Tibial nerve (tissue), 4 donors: ENCODE measurements at regions not wholly inside any gene's neighbourhood (a gene's known extent, or its start where the extent isn't known, plus 50 kb on each side); places are given as distances from the start of the nearest gene placed in this dataset.

ENCODE experiments used
- DNase-seq, 2 donors: peaks; one replicate each; pipeline ENCODE4 v3.0.0-alpha.2; 2019; ENCODE audit warnings: low spot score in 2 of 2
- H3K27ac ChIP-seq, 4 donors: fragments of 200-600 bp; sonication (generic) in 3 of 4; one replicate each; pipeline ENCODE4 v1.5.1; 2017 to 2019; ENCODE audit warnings: mild to moderate bottlenecking in 1 of 4
- H3K27me3 ChIP-seq, 2 donors: fragments of 200-600 bp; sonication (generic) in 1 of 2; one replicate each; pipeline versions ENCODE4 v1.5.1 to v1.6.0; 2017 to 2019
- H3K36me3 ChIP-seq, 3 donors: fragments of 200-600 bp; sonication (generic); one replicate each; pipeline ENCODE4 v1.5.1; 2018 to 2019
- H3K4me1 ChIP-seq, 4 donors: fragments of 200-600 bp; sonication (generic) in 3 of 4; one replicate each; pipeline ENCODE4 v1.5.1; 2017 to 2019
- H3K4me3 ChIP-seq, 4 donors: fragments of 200-600 bp; sonication (generic) in 3 of 4; one replicate each; pipeline ENCODE4 v1.5.1; 2017 to 2019; ENCODE audit warnings: mild to moderate bottlenecking in 1 of 4, moderate library complexity in 1 of 4
- H3K9me3 ChIP-seq, 4 donors: fragments of 200-600 bp; sonication (generic) in 3 of 4; one replicate each; pipeline ENCODE4 v1.5.1; 2017 to 2019
- EP300 ChIP-seq, 2 donors: sonication (generic); formaldehyde crosslinking; IDR thresholded peaks; one replicate each; pipeline ENCODE4 v1.6.1; 2017; ENCODE audit warnings: antibody characterized with exemption in 2 of 2, mild to moderate bottlenecking in 1 of 2
- POLR2A ChIP-seq, 2 donors: fragments of 450-650 bp; IDR thresholded peaks; one replicate each; pipeline ENCODE4 v1.6.1; 2017; ENCODE audit warnings: antibody characterized with exemption in 2 of 2, mild to moderate bottlenecking in 2 of 2, moderate library complexity in 2 of 2
- WGBS, 2 donors: methylation state at CpG; one replicate each; pipeline ENCODE4 v1.1.5; 2018; 5-methylcytosine and 5-hydroxymethylcytosine counted together
- TF ChIP-seq, protein P1 (sequence below), 5 experiments: fragments of 200-600 bp in 3 of 5; fragments of 450-650 bp in 2 of 5; sonication (generic) in 3 of 5; IDR thresholded peaks; one replicate each; pipeline ENCODE4 v1.5.1; 2016 to 2019; ENCODE audit warnings: antibody characterized with exemption in 5 of 5, mild to moderate bottlenecking in 3 of 5, moderate library complexity in 2 of 5

DNA sequence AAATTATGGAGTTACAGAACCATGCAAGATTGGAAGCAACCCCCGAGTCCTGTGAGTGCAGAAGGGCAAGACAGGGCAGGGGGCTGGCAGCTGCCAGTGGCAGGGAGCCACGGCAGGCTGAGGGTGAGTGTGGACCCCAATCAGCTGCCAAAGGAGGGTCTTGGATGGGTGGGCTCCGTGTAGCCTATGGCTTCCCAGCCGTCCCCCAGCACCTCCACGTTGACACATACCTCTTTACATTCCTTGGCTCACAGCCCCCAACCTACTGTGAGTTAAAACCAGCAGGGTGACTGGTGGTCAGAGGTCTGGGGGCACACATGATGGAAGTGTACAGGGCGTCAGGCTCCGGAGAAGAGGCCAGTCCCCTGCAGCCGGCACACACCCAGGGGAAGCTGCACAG, 60.9 kb upstream of the SALL3 start:
- Histone ChIP-seq H3K27ac (no peak overlapping the region), H3K9me3 (peaks cover 0 to 14% (median 0%) of the 10 kb centered on the region in 4 donors), H3K4me1 (no peaks in the 10 kb centered on the region), H3K27me3 (no peaks in the 10 kb centered on the region), H3K36me3 (no peaks in the 10 kb centered on the region), H3K4me3 (no peak overlapping the region)
- DNase-seq: no peak
- no peak for TF ChIP-seq EP300 (IDR thresholded peaks at IDR 0.05)
- WGBS, 2 donors: 65 to 72% methylated on average over 8 of the region's 8 CpGs

DNA sequence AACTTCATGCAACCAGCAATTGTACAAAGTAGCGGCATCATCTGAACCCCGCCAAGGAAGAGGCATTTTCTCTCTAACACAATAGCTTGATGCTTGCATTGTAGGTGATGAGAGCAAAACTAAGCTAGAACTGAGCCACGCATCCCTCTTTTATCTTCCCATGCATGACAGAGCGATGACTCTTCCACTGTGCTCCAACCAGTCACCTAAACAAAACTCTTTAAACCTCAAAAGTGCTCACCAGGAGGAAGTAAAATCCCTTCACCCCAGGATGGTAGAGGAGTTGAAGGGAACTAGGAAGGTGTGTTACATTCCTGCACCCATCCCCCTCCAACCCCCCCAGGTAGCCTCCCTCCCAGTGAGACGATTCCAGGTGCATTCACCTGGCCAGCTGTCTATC, 59.7 kb upstream of the SALL3 start:
- 83 to 86% methylated on average over 5 of the region's 5 CpGs for WGBS, 2 donors
- Histone ChIP-seq H3K27ac (no peak overlapping the region), H3K36me3 (no peaks in the 10 kb centered on the region), H3K9me3 (peaks cover 0 to 15% (median 0%) of the 10 kb centered on the region in 4 donors), H3K4me3 (no peak overlapping the region), H3K4me1 (no peaks in the 10 kb centered on the region), H3K27me3 (no peaks in the 10 kb centered on the region)
- DNase-seq: no peak
- TF ChIP-seq POLR2A (IDR thresholded peaks at IDR 0.05) (no peak), EP300 (IDR thresholded peaks at IDR 0.05) (no peak)
- TF ChIP-seq, protein P1, sequence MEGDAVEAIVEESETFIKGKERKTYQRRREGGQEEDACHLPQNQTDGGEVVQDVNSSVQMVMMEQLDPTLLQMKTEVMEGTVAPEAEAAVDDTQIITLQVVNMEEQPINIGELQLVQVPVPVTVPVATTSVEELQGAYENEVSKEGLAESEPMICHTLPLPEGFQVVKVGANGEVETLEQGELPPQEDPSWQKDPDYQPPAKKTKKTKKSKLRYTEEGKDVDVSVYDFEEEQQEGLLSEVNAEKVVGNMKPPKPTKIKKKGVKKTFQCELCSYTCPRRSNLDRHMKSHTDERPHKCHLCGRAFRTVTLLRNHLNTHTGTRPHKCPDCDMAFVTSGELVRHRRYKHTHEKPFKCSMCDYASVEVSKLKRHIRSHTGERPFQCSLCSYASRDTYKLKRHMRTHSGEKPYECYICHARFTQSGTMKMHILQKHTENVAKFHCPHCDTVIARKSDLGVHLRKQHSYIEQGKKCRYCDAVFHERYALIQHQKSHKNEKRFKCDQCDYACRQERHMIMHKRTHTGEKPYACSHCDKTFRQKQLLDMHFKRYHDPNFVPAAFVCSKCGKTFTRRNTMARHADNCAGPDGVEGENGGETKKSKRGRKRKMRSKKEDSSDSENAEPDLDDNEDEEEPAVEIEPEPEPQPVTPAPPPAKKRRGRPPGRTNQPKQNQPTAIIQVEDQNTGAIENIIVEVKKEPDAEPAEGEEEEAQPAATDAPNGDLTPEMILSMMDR (IDR thresholded peaks at IDR 0.05): no peak

GRCh38 chr18:78920456-78921138, 59.0 kb upstream of the SALL3 start:
- no peak overlapping the region for H3K4me3 ChIP-seq
- DNase-seq: no peak
- 86 to 89% methylated on average over 17 of the region's 17 CpGs for WGBS, 2 donors

GRCh38 chr18:78922856-78923255, 56.8 kb upstream of the SALL3 start:
- H3K27ac ChIP-seq: no peak overlapping the region
- no peak overlapping the region for H3K4me3 ChIP-seq
- WGBS, 2 donors: 84 to 85% methylated on average over 18 of the region's 18 CpGs
- H3K27me3 ChIP-seq: no peaks in the 10 kb centered on the region
- no peak for TF ChIP-seq EP300 (IDR thresholded peaks at IDR 0.05)
- TF ChIP-seq, protein P1 (IDR thresholded peaks at IDR 0.05): no peak
- TF ChIP-seq POLR2A (IDR thresholded peaks at IDR 0.05): no peak
- peaks cover 0 to 24% (median 0%) of the 10 kb centered on the region in 4 donors for H3K9me3 ChIP-seq
- no peak for DNase-seq
- no peaks in the 10 kb centered on the region for H3K36me3 ChIP-seq
- H3K4me1 ChIP-seq: no peaks in the 10 kb centered on the region

More at GRCh38 chr18:78920456-78921138, 59.0 kb upstream of the SALL3 start:
- no peaks in the 10 kb centered on the region for H3K27me3 ChIP-seq
- no peak overlapping the region for H3K27ac ChIP-seq
- H3K4me1 ChIP-seq: no peaks in the 10 kb centered on the region
- no peak for TF ChIP-seq POLR2A (IDR thresholded peaks at IDR 0.05)
- TF ChIP-seq, protein P1 (IDR thresholded peaks at IDR 0.05): no peak
- TF ChIP-seq EP300 (IDR thresholded peaks at IDR 0.05): no peak
- peaks cover 0 to 16% (median 0%) of the 10 kb centered on the region in 4 donors for H3K9me3 ChIP-seq
- H3K36me3 ChIP-seq: no peaks in the 10 kb centered on the region

DNA sequence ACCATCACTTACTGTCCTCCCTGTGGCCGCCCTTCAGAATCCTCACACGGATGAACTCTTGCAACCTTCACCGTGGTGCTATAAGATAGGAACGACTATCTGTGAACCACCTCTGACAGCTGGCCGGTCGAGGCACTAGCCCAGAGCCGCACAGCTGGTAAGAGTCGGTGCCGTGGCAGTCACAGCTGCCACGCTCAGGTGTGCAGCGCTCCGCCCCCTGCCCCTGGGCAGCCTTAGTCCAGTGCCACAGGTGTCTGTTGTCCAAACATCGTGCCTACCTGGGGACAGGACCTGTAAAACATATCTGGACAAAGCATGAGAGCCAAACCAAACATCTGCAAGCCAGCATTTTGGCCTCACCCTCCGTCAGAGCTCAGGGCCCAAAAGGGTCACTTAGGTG, 55.3 kb upstream of the SALL3 start:
- 88 to 92% methylated on average over 13 to 14 of the region's 14 CpGs for WGBS, 2 donors
- Histone ChIP-seq H3K4me3 (no peak overlapping the region), H3K36me3 (no peaks in the 10 kb centered on the region), H3K4me1 (no peaks in the 10 kb centered on the region), H3K27ac (no peak overlapping the region), H3K9me3 (peaks cover 0 to 24% (median 0%) of the 10 kb centered on the region in 4 donors), H3K27me3 (no peaks in the 10 kb centered on the region)
- TF ChIP-seq POLR2A (IDR thresholded peaks at IDR 0.05): no peak
- no peak for DNase-seq

DNA sequence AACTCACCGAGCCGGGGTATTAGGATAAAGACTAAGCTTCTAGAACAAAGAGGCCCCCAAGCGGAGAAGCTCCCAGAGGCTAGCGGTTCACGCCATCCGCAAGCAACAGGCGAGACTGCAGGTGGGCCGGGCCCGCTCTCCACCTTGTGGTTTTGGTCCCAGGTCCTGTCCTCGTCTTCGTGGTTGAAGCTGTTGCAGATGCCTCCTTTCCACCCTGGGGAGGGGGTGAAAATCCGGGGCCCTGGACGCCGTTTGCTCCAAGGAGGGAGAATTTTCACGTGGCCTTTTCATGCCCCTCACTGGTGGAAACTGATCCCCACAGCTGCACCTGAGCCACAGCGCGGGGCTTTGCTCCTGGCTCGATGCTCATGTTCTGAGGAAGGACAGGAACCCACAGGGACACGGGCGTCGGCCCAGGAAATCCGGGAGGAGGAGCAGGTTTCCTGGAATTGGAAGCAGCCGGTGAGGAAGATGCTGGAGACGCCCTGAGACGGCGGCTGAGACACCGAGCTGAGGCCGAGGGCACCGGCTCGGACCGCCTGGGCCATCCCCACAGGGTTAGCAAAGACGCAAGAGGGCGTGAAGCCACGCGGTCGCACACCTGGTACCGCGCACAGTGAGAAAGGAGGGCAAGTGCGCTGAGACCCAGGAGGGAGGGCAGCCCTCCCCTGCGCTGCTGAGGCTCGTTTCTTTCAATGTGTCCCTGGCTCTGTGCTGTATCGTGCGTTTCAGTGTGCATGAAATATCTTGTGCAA, 54.7 kb upstream of the SALL3 start:
- WGBS, 2 donors: 91 to 94% methylated on average over 43 of the region's 43 CpGs

More for the DNA sequence above, 54.7 kb upstream of the SALL3 start:
- Histone ChIP-seq H3K27ac (no peak overlapping the region), H3K4me1 (no peaks in the 10 kb centered on the region), H3K36me3 (no peaks in the 10 kb centered on the region), H3K9me3 (peaks cover 0 to 24% (median 0%) of the 10 kb centered on the region in 4 donors), H3K27me3 (no peaks in the 10 kb centered on the region), H3K4me3 (no peak overlapping the region)
- no peak for DNase-seq
- no peak for TF ChIP-seq EP300 (IDR thresholded peaks at IDR 0.05)
- TF ChIP-seq, protein P1 (IDR thresholded peaks at IDR 0.05): no peak
- no peak for TF ChIP-seq POLR2A (IDR thresholded peaks at IDR 0.05)
